HG02623 (cell line): ENCODE measurements at regions not wholly inside any gene's neighbourhood (a gene's known extent, or its start where the extent isn't known, plus 50 kb on each side); places are given as distances from the start of the nearest gene placed in this dataset.
A peak's percentile ranks its signal among the peaks of the same experiment; 100 is the strongest.
"Not testable (repeated sequence)": the region's sequence is repeated elsewhere in the genome, so short reads cannot be mapped to it uniquely, and the experiment has no call there.

ENCODE experiments used
- ATAC-seq: cut with Tn5 transposase; IDR thresholded peaks from one replicate; pipeline ENCODE4 v1.9.1; 2021; ENCODE audit warnings: moderate library complexity; ENCODE audit not compliant: unreplicated experiment

GRCh38 chr15:56812221-56812620 lies 78.9 kb upstream of the ZNF280D start:
- no peak for ATAC-seq

- ATAC-seq = no peak
These were observed 78.3 kb upstream of the ZNF280D start for GRCh38 chr15:56811586-56811985.

GRCh38 chr15:56808160-56808559 lies 74.9 kb upstream of the ZNF280D start:
- no peak for ATAC-seq

GRCh38 chr15:56806148-56806536 lies 72.8 kb upstream of the ZNF280D start:
- no peak for ATAC-seq

- no peak for ATAC-seq
These were observed 72.3 kb upstream of the ZNF280D start for GRCh38 chr15:56805466-56806147.

GRCh38 chr15:56804938-56805337 lies 71.6 kb upstream of the ZNF280D start:
- ATAC-seq = no peak

GRCh38 chr15:56804279-56804678 lies 71.0 kb upstream of the ZNF280D start:
- peak; percentile 52 for ATAC-seq

GRCh38 chr15:56802161-56802560 lies 68.9 kb upstream of the ZNF280D start:
- ATAC-seq = no peak

- no peak for ATAC-seq
These were observed 65.3 kb upstream of the ZNF280D start for GRCh38 chr15:56798639-56799038.

GRCh38 chr15:56797720-56798275 lies 64.5 kb upstream of the ZNF280D start:
- no peak for ATAC-seq

- no peak for ATAC-seq
These were observed 62.2 kb upstream of the ZNF280D start for GRCh38 chr15:56795502-56795901.

GRCh38 chr15:56794553-56795329 lies 61.4 kb upstream of the ZNF280D start:
- ATAC-seq = no peak

- no peak for ATAC-seq
These were observed 60.9 kb upstream of the ZNF280D start for GRCh38 chr15:56794165-56794552.

- no peak for ATAC-seq
These were observed 58.9 kb upstream of the ZNF280D start for GRCh38 chr15:56792211-56792610.

- ATAC-seq = not testable (repeated sequence)
These were observed 58.2 kb upstream of the ZNF280D start for GRCh38 chr15:56791521-56791920.

- ATAC-seq = no peak
These were observed 55.0 kb upstream of the ZNF280D start for GRCh38 chr15:56788359-56788758.

GRCh38 chr15:56786966-56787365 lies 53.7 kb upstream of the ZNF280D start:
- ATAC-seq = peak; percentile 66

GRCh38 chr15:56783857-56784661 lies 50.8 kb upstream of the ZNF280D start:
- ATAC-seq = no peak

GRCh38 chr15:56783156-56783856 lies 50.0 kb upstream of the ZNF280D start:
- ATAC-seq = no peak
